GM12878 (cell line): ENCODE measurements at regions not wholly inside any gene's neighbourhood (a gene's known extent, or its start where the extent isn't known, plus 50 kb on each side); places are given as distances from the start of the nearest gene placed in this dataset.

Experiments
- ATAC-seq: fragments of 200-7000 bp; cut with Tn5 transposase; 3 replicates; pipeline ENCODE4 v1.9.1; 2020; ENCODE audit warnings: mild to moderate bottlenecking, moderate library complexity
- BruUV-seq: library from RNA; stranded (reverse); fragments of 400-500 nt; replicated peaks from 2 replicates; lab custom pipeline; 2021; lab: Mats Ljungman, UMichigan
- CTCF ChIA-PET: fragments of 300-600 bp; sonication (Branson Sonifier 250); formaldehyde crosslinking; extraction: SDS; loops from one replicate; lab custom pipeline; 2021; ENCODE audit warnings: inconsistent platforms; lab: Yijun Ruan, JAX
- POLR2A ChIA-PET: fragments of 350-600 bp; formaldehyde crosslinking; extraction: SDS; loops from one replicate; lab custom pipeline; 2021; ENCODE audit warnings: inconsistent platforms; lab: Charles Lee
- RAD21 ChIA-PET: fragments of 300-600 bp; sonication (Branson Sonifier 250); formaldehyde crosslinking; loops from one replicate; lab custom pipeline; 2023; ENCODE audit warnings: antibody characterized with exemption; ENCODE audit not compliant: unreplicated experiment; lab: Charles Lee
- SMC1A ChIA-PET: fragments of 300-600 bp; sonication (Branson Sonifier 250); formaldehyde crosslinking; loops from one replicate; lab custom pipeline; 2023; ENCODE audit not compliant: unreplicated experiment, uncharacterized antibody; lab: Charles Lee
- DNase-seq: peaks from one replicate; pipeline ENCODE4 v3.0.0-alpha.2; 2011; ENCODE audit warnings: low read depth, low spot score
- FAIRE-seq: peaks from 3 replicates; lab custom pipeline; 2011; peaks lifted over from hg19 to GRCh38; lab: Jason Lieb, UNC
- H2AFZ ChIP-seq: 2 replicates; pipeline ENCODE4 v1.6.0; 2011; ENCODE audit warnings: low read depth, low read length, control low read depth; ENCODE audit not compliant: control insufficient read depth
- H3K27ac ChIP-seq: 2 replicates; pipeline ENCODE4 v1.5.1; 2011; ENCODE audit warnings: control low read depth; ENCODE audit not compliant: control insufficient read depth, insufficient read depth
- H3K27me3 ChIP-seq, 2 experiments: replicated peaks in 1 of 2; 2 replicates each; pipeline versions ENCODE4 v1.6.0 to v1.6.1; 2011; ENCODE audit warnings: low read length in 1 of 2; ENCODE audit not compliant: control insufficient read depth in 2 of 2, insufficient read depth in 2 of 2
- H3K36me3 ChIP-seq, 2 experiments: 2 replicates each; pipeline ENCODE4 v1.5.1; 2011; ENCODE audit warnings: low read length in 1 of 2; ENCODE audit not compliant: control insufficient read depth in 2 of 2, insufficient read depth in 2 of 2
- H3K4me1 ChIP-seq: 2 replicates; pipeline ENCODE4 v1.6.1; 2011; ENCODE audit warnings: mild to moderate bottlenecking, low read length, moderate library complexity, mixed read lengths; ENCODE audit not compliant: control insufficient read depth, insufficient read depth
- H3K4me2 ChIP-seq: 2 replicates; pipeline ENCODE4 v1.6.0; 2011; ENCODE audit warnings: control low read depth; ENCODE audit not compliant: control insufficient read depth, insufficient read depth
- H3K4me3 ChIP-seq: fragments of 200-600 bp; sonication (generic); 2 replicates; pipeline ENCODE4 v1.5.1; 2016
- H3K79me2 ChIP-seq: 2 replicates; pipeline ENCODE4 v1.6.0; 2011; ENCODE audit warnings: low read length; ENCODE audit not compliant: control insufficient read depth, insufficient read depth
- H3K9ac ChIP-seq: 2 replicates; pipeline ENCODE4 v1.8.0; 2011; ENCODE audit warnings: low read length, control low read depth, mixed read lengths; ENCODE audit not compliant: control insufficient read depth, insufficient read depth
- H3K9me3 ChIP-seq: replicated peaks from 3 replicates; pipeline ENCODE4 v1.5.1; 2011; ENCODE audit warnings: mild to moderate bottlenecking, low read length; ENCODE audit not compliant: control insufficient read depth, insufficient read depth
- H4K20me1 ChIP-seq: 2 replicates; pipeline ENCODE4 v1.6.0; 2011; ENCODE audit not compliant: control insufficient read depth, insufficient read depth
- BACH1 ChIP-seq: fragments of 450-650 bp; IDR thresholded peaks from 2 replicates; pipeline ENCODE4 v1.6.1; 2017; ENCODE audit warnings: mild to moderate bottlenecking, borderline replicate concordance
- IKZF2 ChIP-seq, 2 experiments: fragments of 450-650 bp; IDR thresholded peaks; 2 replicates each; pipeline ENCODE4 v1.6.1; 2017; ENCODE audit warnings: mild to moderate bottlenecking in 2 of 2, moderate library complexity in 2 of 2
- NR2C2 ChIP-seq: IDR thresholded peaks from 2 replicates; pipeline ENCODE4 v1.6.1; 2011; ENCODE audit warnings: borderline replicate concordance, low read depth; ENCODE audit not compliant: control insufficient read depth, insufficient read length
- NR2F1 ChIP-seq: fragments of 450-650 bp; conservative IDR thresholded peaks from 2 replicates; pipeline ENCODE4 v1.6.1; 2017; ENCODE audit warnings: mild to moderate bottlenecking
- SUPT20H ChIP-seq: IDR thresholded peaks from 2 replicates; pipeline ENCODE4 v1.6.1; 2011; ENCODE audit warnings: low read depth, mild to moderate bottlenecking, low read length, moderate library complexity, borderline replicate concordance; ENCODE audit not compliant: control insufficient read depth
- SUZ12 ChIP-seq: fragments of 200-600 bp; sonication (generic); IDR thresholded peaks from one replicate; pipeline ENCODE4 v1.6.1; 2018; ENCODE audit warnings: antibody characterized with exemption, mild to moderate bottlenecking; ENCODE audit not compliant: unreplicated experiment
- YBX1 ChIP-seq: fragments of 450-650 bp; IDR thresholded peaks from 2 replicates; pipeline ENCODE4 v1.6.1; 2016; ENCODE audit warnings: antibody characterized with exemption
- ZNF274 ChIP-seq: IDR thresholded peaks from one replicate; pipeline ENCODE4 v1.8.0; 2011; ENCODE audit not compliant: insufficient read length, insufficient read depth
- ZNF622 ChIP-seq: fragments of 450-650 bp; IDR thresholded peaks from 2 replicates; pipeline ENCODE4 v1.6.1; 2017; ENCODE audit warnings: mild to moderate bottlenecking, inconsistent platforms
- WGBS: methylation state at CpG from one replicate; pipeline ENCODE4 v1.1.6; 2016; ENCODE audit warnings: low lambda C conversion rate; ENCODE audit not compliant: insufficient replicate concordance, insufficient coverage; ENCODE audit errors: missing lambda C conversion rate; 5-methylcytosine and 5-hydroxymethylcytosine counted together
- in situ Hi-C: fragments of 300-500 bp; cut with MboI; formaldehyde crosslinking; loops from 9 replicates; pipeline ENCODE4 v1.14.3; 2018; ENCODE audit warnings: mixed read lengths
- intact Hi-C: fragments of 100-400 bp; cut with micrococcal nuclease; formaldehyde crosslinking; loops from one replicate; pipeline ENCODE4 v1.14.2; 2022; ENCODE audit not compliant: unreplicated experiment
- TF ChIP-seq, protein P1 (sequence below): fragments of 450-650 bp; IDR thresholded peaks from 2 replicates; pipeline ENCODE4 v1.6.1; 2018; ENCODE audit warnings: borderline replicate concordance, mild to moderate bottlenecking; ENCODE audit not compliant: partially characterized antibody
- TF ChIP-seq, protein P2 (sequence below): IDR thresholded peaks from 2 replicates; pipeline ENCODE4 v1.6.1; 2011; ENCODE audit warnings: borderline replicate concordance, low read depth, mild to moderate bottlenecking, moderate library complexity, mixed read lengths, low read length; ENCODE audit not compliant: insufficient read depth; ENCODE audit errors: extremely low read length
- TF ChIP-seq, protein P3 (sequence below): fragments of 450-650 bp; formaldehyde crosslinking; IDR thresholded peaks from 2 replicates; pipeline ENCODE4 v1.5.0; 2022; ENCODE audit warnings: mild to moderate bottlenecking, missing genetic modification characterization

DNA sequence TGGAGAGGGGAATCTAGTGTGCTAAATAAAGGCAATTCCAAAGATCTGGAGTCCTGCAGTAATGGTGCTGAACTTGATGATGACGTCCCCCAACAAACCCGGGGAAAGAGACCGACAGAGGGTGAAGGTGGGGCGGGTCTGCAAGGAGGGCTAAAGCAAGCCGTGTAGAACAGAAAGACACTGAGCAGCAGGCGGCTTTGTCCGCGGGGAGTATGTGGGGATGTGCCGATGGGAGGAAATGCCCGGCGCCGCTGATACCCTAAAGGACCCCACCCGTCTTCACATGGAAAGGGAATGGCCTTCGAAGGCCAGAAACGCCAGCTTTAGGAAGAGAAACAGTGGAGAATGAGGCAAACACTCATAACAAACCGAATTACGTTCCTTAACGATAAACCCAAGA lies 528.9 kb downstream of the ZNF674 start (continued):
- TF ChIP-seq, protein P1, sequence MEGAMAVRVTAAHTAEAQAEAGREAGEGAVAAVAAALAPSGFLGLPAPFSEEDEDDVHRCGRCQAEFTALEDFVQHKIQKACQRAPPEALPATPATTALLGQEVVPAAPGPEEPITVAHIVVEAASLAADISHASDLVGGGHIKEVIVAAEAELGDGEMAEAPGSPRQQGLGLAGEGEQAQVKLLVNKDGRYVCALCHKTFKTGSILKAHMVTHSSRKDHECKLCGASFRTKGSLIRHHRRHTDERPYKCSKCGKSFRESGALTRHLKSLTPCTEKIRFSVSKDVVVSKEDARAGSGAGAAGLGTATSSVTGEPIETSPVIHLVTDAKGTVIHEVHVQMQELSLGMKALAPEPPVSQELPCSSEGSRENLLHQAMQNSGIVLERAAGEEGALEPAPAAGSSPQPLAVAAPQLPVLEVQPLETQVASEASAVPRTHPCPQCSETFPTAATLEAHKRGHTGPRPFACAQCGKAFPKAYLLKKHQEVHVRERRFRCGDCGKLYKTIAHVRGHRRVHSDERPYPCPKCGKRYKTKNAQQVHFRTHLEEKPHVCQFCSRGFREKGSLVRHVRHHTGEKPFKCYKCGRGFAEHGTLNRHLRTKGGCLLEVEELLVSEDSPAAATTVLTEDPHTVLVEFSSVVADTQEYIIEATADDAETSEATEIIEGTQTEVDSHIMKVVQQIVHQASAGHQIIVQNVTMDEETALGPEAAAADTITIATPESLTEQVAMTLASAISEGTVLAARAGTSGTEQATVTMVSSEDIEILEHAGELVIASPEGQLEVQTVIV = no peak
- no peak for TF ChIP-seq NR2F1
- no peak for TF ChIP-seq SUZ12
- TF ChIP-seq SUPT20H = no peak
- no peak for TF ChIP-seq NR2C2
- no peak for TF ChIP-seq IKZF2 (IDR thresholded peaks at IDR 0.05)
- no peak for TF ChIP-seq YBX1
- TF ChIP-seq BACH1 = no peak

DNA sequence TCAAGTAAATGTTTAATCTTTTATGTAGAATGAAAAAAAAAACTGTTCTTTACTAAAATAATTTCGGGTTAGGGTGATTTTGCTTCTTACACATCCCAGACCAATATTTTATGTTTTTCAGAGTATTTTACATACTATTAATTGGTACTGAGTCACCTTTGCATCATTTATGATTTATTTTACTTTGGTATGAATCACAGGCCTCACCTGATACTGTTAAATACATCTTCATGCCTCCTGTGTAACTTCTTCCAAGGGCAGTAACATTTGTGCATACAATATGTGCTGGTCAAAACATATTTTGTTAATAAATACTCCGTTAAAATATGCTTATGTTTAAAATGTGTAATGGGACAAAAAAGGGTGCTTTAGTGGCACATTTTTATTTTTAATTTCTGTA lies 529.6 kb downstream of the ZNF674 start:
- CTCF ChIA-PET = no interaction called here
- in situ Hi-C loops (no loop called here), intact Hi-C loops (no loop called here)
- no peak overlapping the region for H3K27ac ChIP-seq
- POLR2A ChIA-PET = no interaction called here
- no peak overlapping the region for H3K4me2 ChIP-seq
- no peaks in the 10 kb centered on the region for H3K4me1 ChIP-seq
- H3K36me3 ChIP-seq = no peaks in the 10 kb centered on the region
- WGBS = 16% methylated on average over 2 of the region's 2 CpGs
- FAIRE-seq = no peak
- no peaks in the 10 kb centered on the region for H3K9me3 ChIP-seq
- H3K79me2 ChIP-seq = no peaks in the 10 kb centered on the region
- no peak for DNase-seq
- RAD21 ChIA-PET = no interaction called here
- no peaks in the 10 kb centered on the region for H3K27me3 ChIP-seq
- H4K20me1 ChIP-seq = no peaks in the 10 kb centered on the region
- H2AFZ ChIP-seq = no peak overlapping the region
- SMC1A ChIA-PET = interaction anchor here (0.6 kb wide), 1 partner anchor 1733 kb away, joined by 4 read pairs; no protein-coding TSS in a partner anchor
- BruUV-seq = no TSS peak
- H3K9ac ChIP-seq = no peak overlapping the region
- ATAC-seq = no peak
- no peak overlapping the region for H3K4me3 ChIP-seq
- TF ChIP-seq, protein P2, sequence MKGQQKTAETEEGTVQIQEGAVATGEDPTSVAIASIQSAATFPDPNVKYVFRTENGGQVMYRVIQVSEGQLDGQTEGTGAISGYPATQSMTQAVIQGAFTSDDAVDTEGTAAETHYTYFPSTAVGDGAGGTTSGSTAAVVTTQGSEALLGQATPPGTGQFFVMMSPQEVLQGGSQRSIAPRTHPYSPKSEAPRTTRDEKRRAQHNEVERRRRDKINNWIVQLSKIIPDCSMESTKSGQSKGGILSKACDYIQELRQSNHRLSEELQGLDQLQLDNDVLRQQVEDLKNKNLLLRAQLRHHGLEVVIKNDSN = no peak
- TF ChIP-seq ZNF274 = no peak
- TF ChIP-seq, protein P3, sequence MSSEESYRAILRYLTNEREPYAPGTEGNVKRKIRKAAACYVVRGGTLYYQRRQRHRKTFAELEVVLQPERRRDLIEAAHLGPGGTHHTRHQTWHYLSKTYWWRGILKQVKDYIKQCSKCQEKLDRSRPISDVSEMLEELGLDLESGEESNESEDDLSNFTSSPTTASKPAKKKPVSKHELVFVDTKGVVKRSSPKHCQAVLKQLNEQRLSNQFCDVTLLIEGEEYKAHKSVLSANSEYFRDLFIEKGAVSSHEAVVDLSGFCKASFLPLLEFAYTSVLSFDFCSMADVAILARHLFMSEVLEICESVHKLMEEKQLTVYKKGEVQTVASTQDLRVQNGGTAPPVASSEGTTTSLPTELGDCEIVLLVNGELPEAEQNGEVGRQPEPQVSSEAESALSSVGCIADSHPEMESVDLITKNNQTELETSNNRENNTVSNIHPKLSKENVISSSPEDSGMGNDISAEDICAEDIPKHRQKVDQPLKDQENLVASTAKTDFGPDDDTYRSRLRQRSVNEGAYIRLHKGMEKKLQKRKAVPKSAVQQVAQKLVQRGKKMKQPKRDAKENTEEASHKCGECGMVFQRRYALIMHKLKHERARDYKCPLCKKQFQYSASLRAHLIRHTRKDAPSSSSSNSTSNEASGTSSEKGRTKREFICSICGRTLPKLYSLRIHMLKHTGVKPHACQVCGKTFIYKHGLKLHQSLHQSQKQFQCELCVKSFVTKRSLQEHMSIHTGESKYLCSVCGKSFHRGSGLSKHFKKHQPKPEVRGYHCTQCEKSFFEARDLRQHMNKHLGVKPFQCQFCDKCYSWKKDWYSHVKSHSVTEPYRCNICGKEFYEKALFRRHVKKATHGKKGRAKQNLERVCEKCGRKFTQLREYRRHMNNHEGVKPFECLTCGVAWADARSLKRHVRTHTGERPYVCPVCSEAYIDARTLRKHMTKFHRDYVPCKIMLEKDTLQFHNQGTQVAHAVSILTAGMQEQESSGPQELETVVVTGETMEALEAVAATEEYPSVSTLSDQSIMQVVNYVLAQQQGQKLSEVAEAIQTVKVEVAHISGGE (CRISPR knock-in tag) = no peak
- TF ChIP-seq ZNF622 = no peak
